ENCODE measurements at regions not wholly inside any gene's neighbourhood (a gene's known extent, or its start where the extent isn't known, plus 50 kb on each side); places are given as distances from the start of the nearest gene placed in this dataset.
"Not testable (repeated sequence)": the region's sequence is repeated elsewhere in the genome, so short reads cannot be mapped to it uniquely, and the experiment has no call there.

DNA sequence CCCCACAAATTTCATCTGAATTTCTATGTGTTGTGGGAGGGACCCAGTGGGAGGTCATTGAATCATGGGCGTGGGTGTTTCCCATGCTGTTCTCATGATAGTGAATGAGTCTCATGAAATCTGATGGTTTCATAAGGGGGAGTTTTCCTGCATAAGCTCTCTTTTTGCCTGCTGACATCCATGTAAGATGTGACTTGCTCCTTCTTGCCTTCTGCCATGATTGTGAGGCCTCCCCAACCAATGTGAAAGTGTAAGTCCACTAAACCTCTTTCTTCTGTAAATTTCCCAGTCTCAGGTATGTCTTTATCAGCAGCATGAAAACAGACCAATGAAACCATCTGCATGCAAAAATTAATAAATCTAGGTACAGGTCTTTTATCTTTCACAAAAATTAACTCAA, 331.8 kb upstream of the GJE1 start:
- not testable (repeated sequence) for TF ChIP-seq FOXK2 (conservative IDR thresholded peaks at IDR 0.05 in 1 of 2, IDR thresholded peaks at IDR 0.05 in 1 of 2; ENCODE audit: low read depth in 2 of 2); CBX3 (IDR thresholded peaks at IDR 0.05; ENCODE audit: borderline replicate concordance in 1 of 2, low read length in 2 of 2); NFYB (IDR thresholded peaks at IDR 0.05; ENCODE audit: extremely low read depth, insufficient read length); SRSF7 (optimal IDR thresholded peaks at IDR 0.05; ENCODE audit: low read depth, low read length); POLR2A (conservative IDR thresholded peaks at IDR 0.05); FOS (IDR thresholded peaks at IDR 0.05; ENCODE audit: extremely low read depth, insufficient read length); YY1 (IDR thresholded peaks at IDR 0.05; ENCODE audit: borderline replicate concordance in 1 of 3, control insufficient read depth in 1 of 3, extremely low read depth in 1 of 3, insufficient read depth in 3 of 3, insufficient read length in 1 of 3, insufficient replicate concordance in 2 of 3, low read depth in 1 of 3, low read length in 2 of 3); CHD2 (IDR thresholded peaks at IDR 0.05; ENCODE audit: low read depth, low read length); SMARCA4 (IDR thresholded peaks at IDR 0.05)
- TF ChIP-seq, protein P1, sequence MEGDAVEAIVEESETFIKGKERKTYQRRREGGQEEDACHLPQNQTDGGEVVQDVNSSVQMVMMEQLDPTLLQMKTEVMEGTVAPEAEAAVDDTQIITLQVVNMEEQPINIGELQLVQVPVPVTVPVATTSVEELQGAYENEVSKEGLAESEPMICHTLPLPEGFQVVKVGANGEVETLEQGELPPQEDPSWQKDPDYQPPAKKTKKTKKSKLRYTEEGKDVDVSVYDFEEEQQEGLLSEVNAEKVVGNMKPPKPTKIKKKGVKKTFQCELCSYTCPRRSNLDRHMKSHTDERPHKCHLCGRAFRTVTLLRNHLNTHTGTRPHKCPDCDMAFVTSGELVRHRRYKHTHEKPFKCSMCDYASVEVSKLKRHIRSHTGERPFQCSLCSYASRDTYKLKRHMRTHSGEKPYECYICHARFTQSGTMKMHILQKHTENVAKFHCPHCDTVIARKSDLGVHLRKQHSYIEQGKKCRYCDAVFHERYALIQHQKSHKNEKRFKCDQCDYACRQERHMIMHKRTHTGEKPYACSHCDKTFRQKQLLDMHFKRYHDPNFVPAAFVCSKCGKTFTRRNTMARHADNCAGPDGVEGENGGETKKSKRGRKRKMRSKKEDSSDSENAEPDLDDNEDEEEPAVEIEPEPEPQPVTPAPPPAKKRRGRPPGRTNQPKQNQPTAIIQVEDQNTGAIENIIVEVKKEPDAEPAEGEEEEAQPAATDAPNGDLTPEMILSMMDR (IDR thresholded peaks at IDR 0.05 in 2 of 3, conservative IDR thresholded peaks at IDR 0.05 in 1 of 3; ENCODE audit: insufficient read depth in 2 of 3, low read depth in 1 of 3, low read length in 3 of 3): not testable (repeated sequence)
- TF ChIP-seq, protein P2, sequence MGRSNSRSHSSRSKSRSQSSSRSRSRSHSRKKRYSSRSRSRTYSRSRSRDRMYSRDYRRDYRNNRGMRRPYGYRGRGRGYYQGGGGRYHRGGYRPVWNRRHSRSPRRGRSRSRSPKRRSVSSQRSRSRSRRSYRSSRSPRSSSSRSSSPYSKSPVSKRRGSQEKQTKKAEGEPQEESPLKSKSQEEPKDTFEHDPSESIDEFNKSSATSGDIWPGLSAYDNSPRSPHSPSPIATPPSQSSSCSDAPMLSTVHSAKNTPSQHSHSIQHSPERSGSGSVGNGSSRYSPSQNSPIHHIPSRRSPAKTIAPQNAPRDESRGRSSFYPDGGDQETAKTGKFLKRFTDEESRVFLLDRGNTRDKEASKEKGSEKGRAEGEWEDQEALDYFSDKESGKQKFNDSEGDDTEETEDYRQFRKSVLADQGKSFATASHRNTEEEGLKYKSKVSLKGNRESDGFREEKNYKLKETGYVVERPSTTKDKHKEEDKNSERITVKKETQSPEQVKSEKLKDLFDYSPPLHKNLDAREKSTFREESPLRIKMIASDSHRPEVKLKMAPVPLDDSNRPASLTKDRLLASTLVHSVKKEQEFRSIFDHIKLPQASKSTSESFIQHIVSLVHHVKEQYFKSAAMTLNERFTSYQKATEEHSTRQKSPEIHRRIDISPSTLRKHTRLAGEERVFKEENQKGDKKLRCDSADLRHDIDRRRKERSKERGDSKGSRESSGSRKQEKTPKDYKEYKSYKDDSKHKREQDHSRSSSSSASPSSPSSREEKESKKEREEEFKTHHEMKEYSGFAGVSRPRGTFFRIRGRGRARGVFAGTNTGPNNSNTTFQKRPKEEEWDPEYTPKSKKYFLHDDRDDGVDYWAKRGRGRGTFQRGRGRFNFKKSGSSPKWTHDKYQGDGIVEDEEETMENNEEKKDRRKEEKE (IDR thresholded peaks at IDR 0.05; ENCODE audit: borderline replicate concordance in 1 of 2, control insufficient read depth in 1 of 2, low read depth in 2 of 2, low read length in 1 of 2): not testable (repeated sequence)

Measured in K562 (cell line).